ENCODE measurements at regions not wholly inside any gene's neighbourhood (a gene's known extent, or its start where the extent isn't known, plus 50 kb on each side); places are given as distances from the start of the nearest gene placed in this dataset.

DNA sequence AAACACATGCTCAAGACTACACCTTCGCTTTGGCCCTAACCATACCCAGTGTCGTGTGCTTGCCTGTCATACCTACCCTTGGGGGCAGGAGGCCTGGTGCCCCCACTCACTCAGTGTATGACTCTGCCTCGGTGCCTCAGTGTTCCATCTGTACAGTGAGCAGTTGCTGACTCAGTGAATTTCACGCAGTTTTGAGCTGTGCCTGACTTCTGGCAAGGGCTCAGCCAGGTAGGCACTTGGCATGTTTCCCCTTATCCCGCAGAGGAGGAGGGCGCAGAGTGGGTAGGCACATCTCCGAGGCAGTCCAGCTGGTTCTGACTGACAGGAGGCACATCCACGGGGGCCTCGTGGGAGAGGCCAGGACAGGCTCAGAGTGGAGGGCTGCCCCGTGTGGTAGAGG, 148.9 kb upstream of the CIBAR2 start:
- Mint-ChIP-seq H3K4me3 (no peak overlapping the region), H3K4me1 (ENCODE audit: low read depth) (no peaks in the 10 kb centered on the region), H3K27ac (no peak overlapping the region), H3K9me3 (no peaks in the 10 kb centered on the region), H3K27me3 (ENCODE audit: low read depth) (peaks cover 11% of the 10 kb centered on the region), H3K36me3 (ENCODE audit: low read depth) (no peaks in the 10 kb centered on the region)

DNA sequence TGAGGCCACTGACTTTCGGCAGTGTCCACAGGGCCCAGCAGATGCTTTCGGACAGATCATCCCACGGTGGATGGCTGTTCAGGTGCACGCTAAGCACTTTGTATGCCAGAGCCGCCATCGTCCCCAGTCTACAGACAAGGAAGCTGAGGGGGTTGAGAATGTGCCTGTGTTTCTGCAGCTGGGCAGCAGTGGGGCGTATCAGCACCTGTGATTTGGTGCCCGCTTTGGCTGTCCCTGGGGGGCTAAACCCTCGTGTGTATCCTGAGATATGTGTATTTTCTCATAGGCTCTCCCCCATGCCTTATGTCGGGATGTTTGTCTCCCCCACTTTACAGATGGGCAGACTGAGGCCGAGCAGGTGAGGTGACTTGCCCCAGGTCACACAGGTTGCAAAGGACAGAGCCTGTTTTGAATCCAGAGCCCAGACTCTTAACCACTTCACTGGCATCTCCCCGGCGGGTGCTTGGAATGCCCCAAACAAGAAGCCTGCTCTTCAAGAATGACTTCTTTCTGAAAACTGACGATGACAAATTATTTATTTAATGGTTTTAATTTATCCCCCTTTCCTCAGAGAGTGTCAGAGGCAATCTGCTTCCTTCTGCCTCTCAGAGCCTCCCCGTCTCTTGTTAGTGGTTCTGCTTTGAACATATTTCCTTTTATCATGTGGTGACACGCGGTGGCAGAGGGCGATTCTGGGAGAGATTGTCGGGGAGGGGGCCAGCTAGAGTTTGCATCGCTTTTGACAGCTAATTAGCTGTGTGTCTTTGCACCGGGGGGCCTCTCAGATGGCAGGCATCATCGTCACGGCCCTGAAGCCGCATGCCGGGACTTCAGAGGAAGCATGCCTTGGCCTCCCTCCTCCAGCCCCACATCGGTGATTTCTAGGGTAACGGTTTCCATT, 149.6 kb upstream of the CIBAR2 start:
- no peaks in the 10 kb centered on the region for H3K36me3 Mint-ChIP-seq (ENCODE audit: low read depth)
- H3K27me3 Mint-ChIP-seq (ENCODE audit: low read depth) = peaks cover 11% of the 10 kb centered on the region
- H3K4me3 Mint-ChIP-seq = no peak overlapping the region
- H3K9me3 Mint-ChIP-seq = no peaks in the 10 kb centered on the region
- H3K4me1 Mint-ChIP-seq (ENCODE audit: low read depth) = no peaks in the 10 kb centered on the region
- H3K27ac Mint-ChIP-seq = no peak overlapping the region

GRCh38 chr16:85262558-85263238, 150.4 kb upstream of the CIBAR2 start:
- Mint-ChIP-seq H3K4me3 (no peak overlapping the region), H3K9me3 (no peaks in the 10 kb centered on the region), H3K36me3 (ENCODE audit: low read depth) (no peaks in the 10 kb centered on the region)

DNA sequence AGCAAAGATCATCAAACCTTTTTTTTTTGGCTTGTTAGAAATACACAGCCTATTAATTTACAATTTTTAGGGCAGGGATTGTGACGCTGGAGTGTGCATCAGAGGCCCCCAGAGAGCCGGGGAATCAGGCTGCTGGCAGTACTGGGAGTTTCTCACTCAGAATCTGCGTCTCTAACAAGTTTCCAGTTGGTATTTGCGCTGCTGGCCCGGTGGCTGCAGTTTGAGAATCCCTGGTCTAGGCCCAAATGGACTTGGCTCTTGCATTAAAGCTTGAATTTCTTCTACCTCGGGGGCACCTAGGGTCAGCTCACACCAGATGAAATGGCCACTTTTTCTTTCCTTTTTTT, 150.9 kb upstream of the CIBAR2 start:
- no peaks in the 10 kb centered on the region for H3K4me1 Mint-ChIP-seq (ENCODE audit: low read depth)
- H3K4me3 Mint-ChIP-seq = no peak overlapping the region
- peaks cover 11% of the 10 kb centered on the region for H3K27me3 Mint-ChIP-seq (ENCODE audit: low read depth)
- no peaks in the 10 kb centered on the region for H3K9me3 Mint-ChIP-seq
- no peak overlapping the region for H3K27ac Mint-ChIP-seq
- no peaks in the 10 kb centered on the region for H3K36me3 Mint-ChIP-seq (ENCODE audit: low read depth)

More at GRCh38 chr16:85262558-85263238, 150.4 kb upstream of the CIBAR2 start:
- H3K27ac Mint-ChIP-seq = no peak overlapping the region
- H3K27me3 Mint-ChIP-seq (ENCODE audit: low read depth) = peaks cover 11% of the 10 kb centered on the region
- no peaks in the 10 kb centered on the region for H3K4me1 Mint-ChIP-seq (ENCODE audit: low read depth)

- Mint-ChIP-seq H3K4me3 (no peak overlapping the region), H3K4me1 (ENCODE audit: low read depth) (no peaks in the 10 kb centered on the region), H3K27me3 (ENCODE audit: low read depth) (peaks cover 11% of the 10 kb centered on the region), H3K9me3 (no peaks in the 10 kb centered on the region), H3K27ac (no peak overlapping the region), H3K36me3 (ENCODE audit: low read depth) (no peaks in the 10 kb centered on the region)
These were observed 152.5 kb upstream of the CIBAR2 start for GRCh38 chr16:85264752-85265151.

DNA sequence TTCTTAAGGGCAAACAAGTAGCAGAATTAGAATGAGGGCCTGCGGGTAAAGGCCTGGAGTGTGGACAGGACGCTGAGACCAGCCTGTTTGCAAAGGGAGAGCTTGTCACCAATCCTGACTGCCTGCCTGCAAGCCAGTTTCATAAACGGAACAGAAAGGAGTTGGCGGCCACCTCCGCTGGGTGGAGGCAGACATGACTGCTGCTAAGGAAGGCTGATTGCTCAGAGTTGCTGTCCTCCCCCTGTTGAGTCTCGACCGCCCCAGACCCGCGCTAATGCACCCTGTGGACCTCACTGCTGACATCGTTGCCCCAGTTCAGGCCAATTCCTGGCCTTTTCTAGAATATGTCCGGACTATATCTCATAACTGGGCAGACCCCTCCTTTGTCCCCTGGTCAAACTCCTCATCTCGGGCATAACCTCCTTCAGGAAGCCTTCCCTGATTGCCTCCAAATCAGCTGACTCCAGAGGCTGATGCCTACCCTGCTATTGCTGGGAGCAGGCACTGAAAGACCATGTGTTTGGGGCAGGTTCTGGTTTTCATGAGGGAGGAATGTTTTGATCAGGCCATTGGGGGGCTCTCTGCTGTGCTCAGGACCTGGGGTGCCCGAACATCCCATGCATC, 153.0 kb upstream of the CIBAR2 start:
- no peaks in the 10 kb centered on the region for H3K4me1 Mint-ChIP-seq (ENCODE audit: low read depth)
- no peak overlapping the region for H3K4me3 Mint-ChIP-seq
- peaks cover 11% of the 10 kb centered on the region for H3K27me3 Mint-ChIP-seq (ENCODE audit: low read depth)
- H3K9me3 Mint-ChIP-seq = no peaks in the 10 kb centered on the region
- no peak overlapping the region for H3K27ac Mint-ChIP-seq
- no peaks in the 10 kb centered on the region for H3K36me3 Mint-ChIP-seq (ENCODE audit: low read depth)

DNA sequence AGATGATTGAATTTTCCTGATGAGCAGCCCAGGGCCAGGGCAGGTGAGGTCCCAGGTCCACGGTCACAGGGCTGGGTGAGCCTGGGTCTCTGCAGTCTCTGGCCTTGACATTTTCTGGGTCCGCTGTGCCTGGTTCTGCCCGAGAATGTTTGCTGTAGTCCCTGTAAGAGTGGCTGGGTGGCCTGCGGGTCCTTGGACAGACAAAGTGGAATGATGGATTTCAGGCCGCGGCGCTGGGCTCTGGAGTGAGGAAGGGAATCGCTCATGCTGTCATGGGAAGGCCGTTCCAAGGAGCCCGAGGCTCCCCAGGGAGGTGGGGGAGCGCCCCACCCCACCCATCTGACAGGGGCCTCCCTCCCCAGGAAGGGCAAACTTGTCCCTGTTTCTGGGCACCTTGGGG, 153.5 kb upstream of the CIBAR2 start:
- Mint-ChIP-seq H3K27me3 (ENCODE audit: low read depth) (peaks cover 11% of the 10 kb centered on the region), H3K27ac (no peak overlapping the region), H3K4me3 (no peak overlapping the region), H3K36me3 (ENCODE audit: low read depth) (no peaks in the 10 kb centered on the region), H3K4me1 (ENCODE audit: low read depth) (no peaks in the 10 kb centered on the region), H3K9me3 (no peaks in the 10 kb centered on the region)

DNA sequence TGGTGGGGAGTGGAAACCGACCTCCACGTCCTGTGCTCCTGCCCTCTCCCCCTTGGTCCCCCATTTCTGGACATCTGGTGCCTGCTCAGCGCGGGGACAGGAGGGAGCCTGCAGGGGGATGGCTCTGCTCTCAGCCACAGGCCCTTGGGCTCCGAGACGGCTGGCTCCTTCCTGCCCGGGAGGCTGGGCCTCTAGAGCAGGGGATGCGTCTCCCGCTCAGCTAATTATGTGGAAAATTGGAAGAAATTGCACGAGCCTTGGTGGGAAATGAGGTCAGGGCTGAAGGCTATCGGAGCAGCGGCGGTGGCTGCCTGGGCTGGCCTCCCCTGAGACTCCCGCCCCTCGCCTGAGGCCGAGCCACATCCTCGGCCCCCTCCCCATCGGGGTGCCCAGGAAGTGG, 154.6 kb upstream of the CIBAR2 start:
- no peaks in the 10 kb centered on the region for H3K36me3 Mint-ChIP-seq (ENCODE audit: low read depth)
- H3K27me3 Mint-ChIP-seq (ENCODE audit: low read depth) = peaks cover 10% of the 10 kb centered on the region
- no peaks in the 10 kb centered on the region for H3K9me3 Mint-ChIP-seq
- no peak overlapping the region for H3K4me3 Mint-ChIP-seq
- no peaks in the 10 kb centered on the region for H3K4me1 Mint-ChIP-seq (ENCODE audit: low read depth)
- H3K27ac Mint-ChIP-seq = no peak overlapping the region

DNA sequence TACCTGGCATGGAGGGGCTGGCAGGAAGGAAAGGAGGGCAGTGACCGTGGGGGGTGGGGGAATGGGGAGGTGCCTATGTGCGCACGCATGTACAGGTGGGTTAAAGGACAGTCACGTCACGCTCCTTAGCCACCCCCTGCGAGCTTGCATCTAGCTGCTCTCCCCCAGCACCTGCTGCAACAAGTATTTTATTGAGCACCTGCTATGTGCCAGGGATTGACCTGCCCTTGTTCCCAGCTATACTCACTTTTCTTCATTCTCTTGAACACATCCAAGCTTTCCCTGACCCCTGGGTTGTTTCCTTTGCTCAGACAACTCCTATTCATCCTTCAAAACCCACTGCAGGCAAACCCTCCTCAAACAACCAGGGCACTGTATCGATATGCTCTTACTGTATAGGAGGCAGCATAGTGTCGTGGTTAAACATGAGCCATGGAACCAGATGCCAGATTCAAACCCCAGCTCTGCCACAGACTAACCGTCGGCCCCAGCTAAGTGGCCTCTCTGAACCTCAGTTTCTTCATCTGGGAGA, 155.2 kb upstream of the CIBAR2 start:
- Mint-ChIP-seq H3K27ac (no peak overlapping the region), H3K36me3 (ENCODE audit: low read depth) (no peaks in the 10 kb centered on the region), H3K9me3 (no peaks in the 10 kb centered on the region), H3K4me3 (no peak overlapping the region), H3K27me3 (ENCODE audit: low read depth) (peaks cover 5% of the 10 kb centered on the region), H3K4me1 (ENCODE audit: low read depth) (no peaks in the 10 kb centered on the region)

DNA sequence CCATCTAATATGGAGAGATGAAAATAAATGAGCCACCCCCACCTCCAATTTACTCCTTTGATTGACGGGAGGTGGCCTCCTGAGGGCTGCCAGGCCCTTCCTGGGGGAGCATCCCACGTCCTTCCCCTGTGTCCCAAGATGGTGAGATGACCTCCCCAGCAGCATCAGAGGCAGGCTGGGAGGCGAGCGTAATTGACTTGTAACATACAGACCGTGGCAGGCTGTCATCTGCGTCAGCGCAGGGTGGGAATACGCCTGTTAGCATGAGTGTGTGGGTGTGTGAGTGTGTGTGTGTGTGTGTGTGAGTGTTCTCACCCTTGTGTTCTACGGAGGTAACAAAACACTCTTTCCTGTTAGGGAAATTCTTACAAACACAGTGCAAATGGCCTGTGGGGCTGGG, 156.9 kb upstream of the CIBAR2 start:
- Mint-ChIP-seq H3K36me3 (ENCODE audit: low read depth) (no peaks in the 10 kb centered on the region), H3K4me3 (no peak overlapping the region), H3K27ac (no peak overlapping the region), H3K27me3 (ENCODE audit: low read depth) (no peaks in the 10 kb centered on the region), H3K4me1 (ENCODE audit: low read depth) (no peaks in the 10 kb centered on the region), H3K9me3 (no peaks in the 10 kb centered on the region)

GRCh38 chr16:85270374-85270773, 158.1 kb upstream of the CIBAR2 start:
- H3K4me1 Mint-ChIP-seq (ENCODE audit: low read depth) = no peaks in the 10 kb centered on the region
- no peaks in the 10 kb centered on the region for H3K27me3 Mint-ChIP-seq (ENCODE audit: low read depth)
- H3K27ac Mint-ChIP-seq = no peak overlapping the region
- no peaks in the 10 kb centered on the region for H3K36me3 Mint-ChIP-seq (ENCODE audit: low read depth)
- no peaks in the 10 kb centered on the region for H3K9me3 Mint-ChIP-seq
- no peak overlapping the region for H3K4me3 Mint-ChIP-seq

DNA sequence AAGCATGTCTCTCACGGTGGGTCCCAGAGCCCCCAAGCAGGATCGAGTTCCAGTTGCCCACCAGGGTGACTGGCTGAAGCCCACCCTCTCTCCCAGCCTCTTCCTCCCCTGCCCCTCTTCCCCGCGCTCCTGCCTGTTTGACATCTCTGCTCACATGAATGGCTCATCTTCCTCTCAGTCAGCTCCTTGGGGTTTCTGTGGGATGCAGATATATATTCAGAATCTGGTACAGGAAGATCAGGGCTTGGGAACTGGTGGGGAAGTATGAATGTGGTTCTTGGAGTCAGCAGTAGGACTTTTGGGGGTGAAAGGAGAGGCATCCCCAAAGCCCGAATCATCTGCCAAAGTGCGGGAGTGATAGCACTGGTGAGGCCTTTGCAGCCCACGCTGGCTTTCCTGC, 158.9 kb upstream of the CIBAR2 start:
- Mint-ChIP-seq H3K4me1 (ENCODE audit: low read depth) (no peaks in the 10 kb centered on the region), H3K27ac (no peak overlapping the region)

DNA sequence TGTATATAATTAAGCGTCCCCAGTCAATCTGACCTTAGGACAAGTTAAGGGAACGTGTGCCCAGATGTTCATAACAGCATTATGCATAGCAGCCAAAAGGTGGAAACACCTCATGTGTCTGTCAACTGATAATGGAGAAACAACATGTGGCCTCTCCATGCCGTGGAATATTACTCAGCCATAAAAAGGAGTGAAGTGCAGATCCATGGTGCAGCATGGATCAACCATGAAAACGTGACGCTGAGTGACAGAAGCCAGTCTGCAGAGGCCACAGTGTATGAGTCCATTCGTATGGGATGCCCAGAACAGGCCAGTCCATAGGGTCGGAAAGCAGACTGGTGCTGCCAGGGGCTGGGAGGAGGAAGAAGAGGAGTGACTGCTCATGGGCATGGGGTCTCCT, 161.0 kb upstream of the CIBAR2 start:
- no peak overlapping the region for H3K4me3 Mint-ChIP-seq
- H3K27ac Mint-ChIP-seq = no peak overlapping the region
- H3K9me3 Mint-ChIP-seq = no peaks in the 10 kb centered on the region
- H3K36me3 Mint-ChIP-seq (ENCODE audit: low read depth) = no peaks in the 10 kb centered on the region
- H3K27me3 Mint-ChIP-seq (ENCODE audit: low read depth) = no peaks in the 10 kb centered on the region
- H3K4me1 Mint-ChIP-seq (ENCODE audit: low read depth) = no peaks in the 10 kb centered on the region

More for the DNA sequence above, 158.9 kb upstream of the CIBAR2 start:
- Mint-ChIP-seq H3K9me3 (no peaks in the 10 kb centered on the region), H3K36me3 (ENCODE audit: low read depth) (no peaks in the 10 kb centered on the region), H3K4me3 (no peak overlapping the region), H3K27me3 (ENCODE audit: low read depth) (no peaks in the 10 kb centered on the region)

DNA sequence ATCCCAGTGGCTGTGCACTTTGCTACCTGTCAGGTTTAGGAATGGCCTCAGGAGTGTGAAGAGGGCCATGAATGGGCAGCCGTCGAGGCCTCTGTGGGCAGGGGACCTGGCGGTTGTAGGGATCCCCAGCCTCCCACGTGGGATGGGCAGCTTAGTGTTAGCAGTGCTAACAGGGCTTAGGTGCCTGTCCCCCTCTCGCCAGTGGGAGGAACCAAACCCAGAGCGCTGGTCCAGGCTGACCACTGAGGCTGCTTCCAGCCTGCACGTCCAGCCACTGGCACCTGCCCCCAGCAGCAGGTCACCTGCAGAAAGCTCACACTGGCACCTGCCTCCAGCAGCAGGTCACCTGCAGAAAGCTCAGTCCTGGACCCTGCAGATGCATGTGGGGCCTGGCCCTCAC, 162.2 kb upstream of the CIBAR2 start:
- H3K4me3 Mint-ChIP-seq = no peak overlapping the region
- no peak overlapping the region for H3K27ac Mint-ChIP-seq
- no peaks in the 10 kb centered on the region for H3K36me3 Mint-ChIP-seq (ENCODE audit: low read depth)
- no peaks in the 10 kb centered on the region for H3K4me1 Mint-ChIP-seq (ENCODE audit: low read depth)
- no peaks in the 10 kb centered on the region for H3K27me3 Mint-ChIP-seq (ENCODE audit: low read depth)
- no peaks in the 10 kb centered on the region for H3K9me3 Mint-ChIP-seq

DNA sequence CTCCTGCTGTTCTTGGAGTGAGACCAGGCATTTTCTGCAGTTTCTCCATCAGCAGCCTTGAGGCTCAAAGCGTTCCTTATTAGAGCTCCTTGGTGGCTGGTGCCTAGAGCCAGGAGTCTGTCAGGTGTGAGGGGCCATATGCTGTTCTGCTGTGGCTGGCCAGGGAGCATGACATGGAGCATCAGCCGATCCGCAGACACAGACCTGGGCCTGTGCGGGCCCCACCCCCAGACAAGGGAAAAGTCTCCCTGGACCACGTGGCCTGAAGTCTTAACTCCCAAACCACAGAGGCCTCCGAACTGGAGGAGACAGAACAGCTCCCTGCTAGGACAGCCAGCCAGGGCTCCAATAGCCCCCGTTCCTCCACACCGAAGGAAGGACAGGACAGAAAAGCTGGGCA, 162.7 kb upstream of the CIBAR2 start:
- Mint-ChIP-seq H3K4me1 (ENCODE audit: low read depth) (no peaks in the 10 kb centered on the region), H3K27ac (no peak overlapping the region), H3K27me3 (ENCODE audit: low read depth) (no peaks in the 10 kb centered on the region), H3K4me3 (no peak overlapping the region), H3K9me3 (no peaks in the 10 kb centered on the region), H3K36me3 (ENCODE audit: low read depth) (no peaks in the 10 kb centered on the region)

Data from T-helper 1 cell treated with Interleukin-12 subunit alpha and Interleukin-12 subunit beta and Interleukin-4 antibody, amounts not matched to agents 30 μg/mL and 1 μg/mL, for 36 hours (primary cell).